ENCODE measurements at regions not wholly inside any gene's neighbourhood (a gene's known extent, or its start where the extent isn't known, plus 50 kb on each side); places are given as distances from the start of the nearest gene placed in this dataset.
"Not testable (repeated sequence)": the region's sequence is repeated elsewhere in the genome, so short reads cannot be mapped to it uniquely, and the experiment has no call there.

DNA sequence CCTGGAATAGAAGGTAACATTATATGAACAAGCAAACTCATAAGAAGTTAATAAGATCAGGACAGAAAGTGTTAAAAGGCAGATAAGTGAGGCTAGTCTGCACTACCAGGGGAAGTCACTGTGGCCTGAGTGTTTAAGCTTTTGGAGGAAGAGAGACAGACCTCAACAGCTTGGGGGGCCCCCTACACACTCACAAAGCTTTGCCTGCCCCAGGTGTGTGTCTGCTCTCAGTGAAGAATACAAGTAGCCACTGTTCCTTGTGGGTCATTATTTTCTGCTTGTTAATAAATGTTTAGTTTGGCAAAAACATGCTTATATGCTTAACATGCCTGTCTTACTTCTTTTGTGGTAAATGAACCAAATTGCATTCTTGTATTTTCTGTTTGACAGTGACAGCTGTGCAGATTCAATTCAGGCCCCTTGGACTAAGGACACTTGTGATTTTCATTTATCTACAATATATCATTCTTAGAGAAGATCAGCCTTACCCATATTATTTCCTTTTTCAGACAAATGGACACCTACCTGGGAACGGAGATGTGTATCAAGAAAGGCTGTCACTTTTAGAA is 50.7 kb upstream of the C12orf71 start:
- no peak for DNase-seq (ENCODE audit: low spot score)

DNA sequence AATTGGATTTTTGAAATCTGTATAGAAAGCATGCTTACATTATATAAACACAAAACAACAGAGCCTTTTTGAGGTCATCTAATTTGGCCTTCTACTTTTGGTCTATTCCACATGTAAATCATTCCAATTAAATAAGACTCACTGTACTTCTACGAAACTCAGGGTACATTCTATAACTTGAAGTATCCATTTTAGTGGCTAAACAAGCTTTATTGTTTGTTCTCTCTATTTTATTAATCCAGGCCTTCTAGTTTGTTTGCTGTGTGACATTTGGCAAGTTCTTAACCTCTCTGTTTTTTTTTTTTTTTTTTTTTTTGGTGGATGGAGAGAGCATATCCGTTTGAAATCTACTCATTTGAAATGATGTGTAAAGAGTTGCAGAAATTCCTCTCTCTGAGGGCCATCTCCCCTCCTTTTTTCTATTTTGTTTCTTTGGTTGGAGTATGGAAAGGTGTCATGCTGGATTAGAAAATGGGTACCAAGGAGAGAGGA is 58.1 kb upstream of the C12orf71 start:
- no peak for DNase-seq (ENCODE audit: low spot score)

DNA sequence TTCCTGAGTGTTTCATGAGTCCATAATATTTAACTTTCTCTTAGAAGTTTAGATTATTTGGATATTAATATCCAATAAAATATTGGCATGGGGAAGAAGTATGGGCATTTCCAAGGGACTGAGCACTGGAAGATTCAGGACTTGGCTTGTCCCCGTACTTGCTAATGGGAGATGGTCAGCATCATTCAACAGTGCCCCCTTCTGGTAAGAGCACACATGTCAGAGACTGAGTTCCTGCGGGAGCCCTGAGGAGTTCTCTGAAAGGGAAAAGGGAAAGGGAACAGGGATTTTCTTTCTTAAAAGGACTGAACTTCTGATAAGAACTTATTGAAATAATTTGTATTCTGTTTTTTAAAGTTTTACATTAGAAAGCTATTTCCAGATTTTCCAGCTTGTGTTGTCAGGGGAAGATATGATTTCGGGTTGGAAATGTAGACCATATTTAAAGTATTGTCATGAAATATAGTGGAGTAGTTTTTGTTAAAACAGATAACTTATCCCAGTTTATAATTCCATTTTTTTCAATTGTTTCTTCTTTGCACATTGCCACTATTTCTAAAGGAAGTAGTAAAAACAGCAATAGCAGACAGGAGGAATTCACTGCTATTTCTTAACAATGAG is 59.8 kb upstream of the C12orf71 start:
- DNase-seq (ENCODE audit: low spot score): peak; percentile 66

DNA sequence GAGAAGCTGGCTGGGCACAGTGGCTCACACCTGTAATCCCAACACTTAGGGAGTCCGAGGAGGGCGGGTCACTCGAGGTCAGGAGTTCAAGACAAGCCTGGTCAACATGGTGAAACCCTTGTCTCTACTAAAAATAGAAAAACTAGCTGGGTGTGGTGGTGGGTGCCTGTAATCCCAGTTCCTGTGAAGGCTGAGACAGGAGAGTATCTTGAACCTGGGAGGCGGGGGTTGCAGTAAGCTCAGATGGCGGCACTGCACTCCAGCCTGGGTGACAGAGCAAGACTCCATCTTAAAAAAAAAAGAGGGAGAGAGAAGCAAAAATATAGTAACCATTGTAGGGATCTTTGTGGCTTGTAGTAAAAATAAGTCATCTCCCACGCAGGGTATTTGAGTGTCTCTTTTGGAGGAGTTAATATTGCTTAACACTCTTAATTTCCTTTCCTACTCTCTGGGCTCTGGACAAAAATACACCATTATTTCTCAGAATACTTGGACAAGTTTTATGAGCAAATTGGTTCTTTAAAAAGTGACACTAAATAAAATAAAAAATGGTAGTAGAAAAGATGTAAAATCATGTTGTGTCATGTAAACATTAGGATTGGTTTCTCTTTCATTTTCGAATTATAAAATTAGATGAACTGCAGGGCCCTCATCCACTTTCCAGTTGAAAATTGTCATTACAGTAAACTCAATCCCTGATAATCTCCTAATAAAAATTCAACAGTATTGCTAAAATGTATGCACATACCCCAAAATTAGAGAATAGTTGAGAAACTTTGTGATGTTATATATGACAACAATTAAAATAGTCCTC is 61.1 kb upstream of the C12orf71 start:
- DNase-seq (ENCODE audit: low spot score): no peak

GRCh38 chr12:27145725-27146124 is 63.3 kb upstream of the C12orf71 start:
- not testable (repeated sequence) for DNase-seq (ENCODE audit: low spot score)

DNA sequence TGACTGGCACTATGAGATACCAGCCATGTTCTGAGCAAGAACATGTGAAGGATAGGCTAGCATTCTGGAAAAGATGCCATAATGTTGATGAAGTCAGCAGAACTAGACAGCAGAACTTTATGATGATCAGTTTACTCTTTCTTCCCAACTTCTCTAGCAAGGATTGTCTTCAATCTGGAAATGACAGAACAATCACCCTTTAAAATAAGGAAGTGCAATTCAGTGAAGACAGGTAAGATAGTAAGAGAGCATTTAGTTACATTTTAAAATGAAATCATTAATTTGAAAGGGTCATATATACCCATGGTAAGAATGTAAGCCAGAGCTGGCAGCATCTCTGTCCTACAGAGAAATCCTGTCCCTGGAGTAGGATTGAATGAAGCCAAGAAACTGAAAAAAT is 66.0 kb upstream of the C12orf71 start:
- no peak for DNase-seq (ENCODE audit: low spot score)

DNA sequence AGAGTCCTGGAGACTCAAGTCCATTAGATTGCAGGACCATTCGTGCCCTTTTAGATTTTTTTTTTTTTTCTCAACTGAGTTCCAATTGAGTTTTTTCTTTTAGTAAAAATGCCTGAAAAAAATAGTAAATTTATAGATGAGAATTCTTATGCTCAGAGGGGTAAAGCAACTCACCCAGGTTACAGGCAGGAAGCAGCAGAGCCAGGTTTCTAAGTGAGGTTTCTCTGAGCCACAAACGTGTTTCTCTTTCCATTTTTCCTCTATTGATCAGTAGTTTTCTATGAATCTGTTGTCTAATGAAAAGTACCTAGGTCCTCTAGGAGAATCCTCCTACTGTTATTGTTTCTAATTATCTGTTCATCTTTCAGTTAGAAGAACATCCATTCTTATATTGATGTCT is 66.4 kb upstream of the C12orf71 start:
- no peak for DNase-seq (ENCODE audit: low spot score)

- no peak for DNase-seq (ENCODE audit: low spot score)
These were observed 69.1 kb upstream of the C12orf71 start for GRCh38 chr12:27151479-27151878.

DNA sequence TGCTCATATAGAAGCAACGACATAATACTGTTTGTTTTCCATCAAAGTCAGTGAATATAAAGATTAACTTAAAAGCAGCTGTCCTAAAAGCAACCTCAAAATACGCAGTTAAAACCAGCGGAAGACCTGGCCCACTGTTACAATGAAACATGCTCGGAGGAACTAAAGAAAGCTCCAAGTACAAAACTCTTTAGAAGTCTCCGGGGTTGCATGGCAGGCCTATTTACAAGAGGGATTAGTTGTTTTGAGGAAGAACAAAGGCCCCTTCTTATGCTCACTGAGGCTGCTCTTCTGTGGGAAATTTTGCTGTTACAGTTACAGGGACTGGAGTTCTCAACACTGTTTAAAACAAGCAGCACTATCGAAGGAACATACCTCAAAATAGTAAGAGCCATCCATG is 75.9 kb upstream of the C12orf71 start:
- DNase-seq (ENCODE audit: low spot score): no peak

DNA sequence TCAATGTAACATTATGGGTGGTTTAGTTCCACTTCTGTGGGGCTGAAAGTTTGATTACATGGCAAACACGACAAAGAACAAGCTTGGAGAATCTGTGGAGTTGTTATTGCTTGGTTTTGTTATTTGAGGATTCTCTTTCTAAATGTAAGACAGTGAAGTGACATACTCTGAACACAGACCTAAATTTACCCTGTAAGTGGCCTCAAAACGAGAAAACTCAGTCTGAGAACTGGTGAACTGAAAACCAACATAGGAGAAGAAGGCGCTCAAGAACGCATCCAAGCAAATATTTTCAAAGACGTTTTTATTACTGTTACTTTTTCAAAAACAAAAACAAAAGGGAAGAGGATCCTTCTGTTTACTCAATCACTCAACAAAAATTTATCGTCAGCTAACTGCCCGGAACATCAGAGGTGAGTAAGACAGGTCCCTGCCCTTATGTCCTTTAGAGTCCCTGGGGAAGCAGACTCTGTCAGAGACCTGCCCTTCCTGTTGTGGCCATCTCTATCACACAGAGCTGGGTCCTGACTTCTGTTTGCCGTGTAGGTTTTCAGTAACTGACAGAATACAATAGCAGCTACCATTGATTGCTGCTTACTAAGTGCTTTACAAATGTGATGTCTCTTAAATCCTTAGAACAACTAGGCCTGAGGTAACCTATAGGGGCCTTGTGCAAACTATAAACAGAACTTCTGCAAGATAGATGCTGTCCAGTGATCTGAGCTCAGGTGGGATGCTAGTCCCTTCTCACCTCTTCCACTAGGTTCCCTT is 79.3 kb upstream of the C12orf71 start:
- DNase-seq (ENCODE audit: low spot score): no peak

DNA sequence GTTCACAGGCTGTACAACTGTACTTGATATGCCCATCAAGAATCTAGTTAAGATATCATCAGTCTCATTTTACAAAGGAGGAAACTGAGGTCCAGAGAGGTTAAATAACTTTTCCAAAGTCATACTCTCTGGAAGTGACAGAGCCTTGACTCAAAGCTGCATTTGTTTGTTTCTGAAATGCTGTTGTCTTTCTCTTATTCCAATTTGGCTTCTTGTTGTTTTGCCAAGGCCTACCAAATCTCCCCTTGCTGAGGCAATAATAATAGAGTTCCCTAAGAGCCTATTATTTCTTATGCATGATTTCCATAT is 79.8 kb upstream of the C12orf71 start:
- DNase-seq (ENCODE audit: low spot score): no peak

- no peak for DNase-seq (ENCODE audit: low spot score)
These were observed 80.8 kb upstream of the C12orf71 start for GRCh38 chr12:27163048-27163715.

DNA sequence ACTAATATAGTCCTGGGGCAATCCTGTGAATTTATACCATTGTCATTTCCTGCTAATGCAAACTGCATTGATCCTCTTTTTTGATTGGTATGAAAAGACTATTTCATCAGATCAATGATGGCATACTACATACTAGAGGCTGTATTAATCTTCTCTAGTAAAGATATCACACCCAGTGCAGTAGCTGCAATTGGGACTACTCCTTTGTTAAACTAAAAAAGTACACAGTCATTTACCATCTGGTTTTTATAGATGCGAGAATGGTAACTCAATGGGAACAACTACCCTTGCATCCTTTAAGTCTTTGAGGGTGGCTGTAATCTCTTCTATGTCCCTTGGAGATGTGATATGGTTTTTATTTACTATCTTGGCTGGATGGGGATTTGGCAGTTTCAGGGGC is 80.2 kb upstream of the STK38L start:
- no peak for DNase-seq (ENCODE audit: low spot score)

- no peak for DNase-seq (ENCODE audit: low spot score)
These were observed 79.6 kb upstream of the STK38L start for GRCh38 chr12:27164330-27165040.

DNA sequence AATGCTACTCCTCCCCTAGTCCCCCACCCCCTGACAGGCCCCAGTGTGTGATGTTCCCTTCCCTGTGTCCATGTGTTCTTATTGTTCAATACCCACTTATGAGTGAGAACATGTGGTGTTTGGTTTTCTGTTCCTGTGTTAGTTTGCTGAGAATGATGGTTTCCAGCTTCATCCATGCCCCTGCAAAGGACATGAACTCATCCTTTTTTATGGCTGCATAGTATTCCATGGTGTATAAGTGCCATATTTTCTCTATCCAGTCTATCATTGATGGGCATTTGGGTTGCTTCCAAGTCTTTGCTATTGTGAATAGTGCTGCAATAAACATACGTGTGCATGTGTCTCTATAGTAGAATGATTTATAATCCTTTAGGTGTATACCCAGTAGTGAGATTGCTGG is 78.1 kb upstream of the STK38L start:
- not testable (repeated sequence) for DNase-seq (ENCODE audit: low spot score)

- not testable (repeated sequence) for DNase-seq (ENCODE audit: low spot score)
These were observed 72.6 kb upstream of the STK38L start for GRCh38 chr12:27171494-27171893.

DNA sequence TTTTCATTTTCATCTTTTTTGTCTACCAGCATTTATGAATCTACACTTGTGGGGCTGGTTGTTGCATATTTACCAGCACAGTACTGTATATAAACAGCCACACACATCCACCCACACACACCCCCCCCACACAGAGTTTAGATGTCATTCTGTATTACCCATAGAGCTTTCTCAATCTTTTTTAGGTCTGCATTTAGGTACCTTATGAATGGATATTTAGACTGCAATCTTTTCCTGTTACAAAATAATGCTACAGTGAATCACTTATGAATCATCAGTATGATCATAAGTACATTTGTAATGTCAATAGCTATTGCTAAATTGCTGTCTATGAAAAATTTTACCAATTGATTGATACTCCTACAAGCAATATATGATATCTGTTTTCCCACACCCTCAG is 67.3 kb upstream of the STK38L start:
- peak; percentile 45 for DNase-seq (ENCODE audit: low spot score)

DNA sequence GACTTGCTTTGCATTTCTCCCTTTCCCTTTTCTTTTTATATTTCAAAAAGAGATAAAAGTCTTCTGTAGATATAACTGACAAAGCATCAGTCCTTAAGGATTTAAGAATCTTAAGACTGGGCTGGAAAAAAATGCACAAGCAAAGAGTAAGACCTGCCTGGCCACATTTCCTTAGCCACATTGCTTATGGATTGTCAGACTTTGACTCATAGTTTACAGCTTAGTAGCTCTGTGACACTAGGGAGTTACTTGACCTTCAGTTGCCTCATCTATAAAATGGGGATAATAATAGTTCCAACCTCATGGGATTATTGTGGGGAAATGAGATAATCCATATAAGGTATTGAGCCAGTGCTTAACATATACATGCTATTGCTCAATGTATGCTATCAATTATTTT is 66.4 kb upstream of the STK38L start:
- peak; percentile 15 for DNase-seq (ENCODE audit: low spot score)

GRCh38 chr12:27178255-27178654 is 65.8 kb upstream of the STK38L start:
- DNase-seq (ENCODE audit: low spot score): no peak

DNA sequence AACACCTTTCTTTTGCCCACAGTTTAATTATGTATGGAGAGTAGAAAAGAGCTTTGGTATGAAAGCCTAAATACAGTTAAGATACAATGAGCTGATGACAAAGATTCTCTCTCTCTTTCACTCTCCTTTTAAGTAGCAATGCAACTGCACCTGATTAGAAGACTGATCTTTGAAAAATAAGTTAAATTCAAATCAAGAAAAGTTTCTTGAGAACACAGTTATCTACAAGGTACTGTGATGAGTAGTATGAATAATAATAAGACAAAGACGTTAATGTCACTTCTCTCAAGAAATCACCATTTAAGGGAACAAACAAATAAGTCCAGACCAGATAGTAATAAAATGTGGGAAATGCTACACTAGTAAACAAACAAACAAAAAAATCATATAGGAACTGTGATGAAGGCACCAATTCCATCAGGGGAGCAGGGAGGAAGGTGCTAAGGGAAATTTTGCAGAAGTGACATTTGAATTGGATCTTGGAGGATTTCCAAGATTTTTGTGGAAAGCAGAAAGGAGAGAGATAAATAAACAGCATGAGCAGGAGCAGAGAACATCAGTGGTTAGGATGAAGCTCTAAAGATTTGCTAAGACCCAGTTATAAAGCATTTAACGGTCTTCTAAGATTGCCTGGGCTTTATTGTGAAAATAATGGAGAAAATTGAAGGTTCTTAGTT is 65.2 kb upstream of the STK38L start:
- DNase-seq (ENCODE audit: low spot score): peak; percentile 35
